Neural progenitor cell (in vitro differentiated cells): ENCODE measurements at regions not wholly inside any gene's neighbourhood (a gene's known extent, or its start where the extent isn't known, plus 50 kb on each side); places are given as distances from the start of the nearest gene placed in this dataset.

Source experiments
- DNase-seq: peaks from one replicate; pipeline ENCODE4 v3.0.0-alpha.2; 2016; ENCODE audit warnings: low spot score
- H2AFZ ChIP-seq: fragments of 200-600 bp; sonication (generic); replicated peaks from 2 replicates; pipeline ENCODE4 v1.6.1; 2016; ENCODE audit warnings: antibody characterized with exemption
- H3F3A ChIP-seq: fragments of 200-600 bp; sonication (generic); 2 replicates; pipeline ENCODE4 v1.6.1; 2016; ENCODE audit warnings: antibody characterized with exemption, low read depth
- H3K27ac ChIP-seq: fragments of 200-600 bp; sonication (generic); 2 replicates; pipeline ENCODE4 v1.5.1; 2016; ENCODE audit warnings: mild to moderate bottlenecking
- H3K27me3 ChIP-seq: fragments of 200-600 bp; sonication (generic); 2 replicates; pipeline ENCODE4 v1.6.1; 2016; ENCODE audit warnings: mild to moderate bottlenecking, moderate library complexity
- H3K36me3 ChIP-seq: fragments of 200-600 bp; sonication (generic); 2 replicates; pipeline ENCODE4 v1.5.1; 2016
- H3K4me1 ChIP-seq: fragments of 200-600 bp; sonication (generic); 2 replicates; pipeline ENCODE4 v1.6.1; 2016; ENCODE audit warnings: mixed run types
- H3K4me2 ChIP-seq: fragments of 200-600 bp; sonication (generic); 2 replicates; pipeline ENCODE4 v1.6.1; 2016
- H3K4me3 ChIP-seq: fragments of 200-600 bp; sonication (generic); 2 replicates; pipeline ENCODE4 v1.5.1; 2016
- H3K79me2 ChIP-seq: fragments of 200-600 bp; sonication (generic); 2 replicates; pipeline ENCODE4 v1.6.1; 2016; ENCODE audit warnings: low read depth
- H3K9ac ChIP-seq: fragments of 200-600 bp; sonication (generic); 2 replicates; pipeline ENCODE4 v1.6.1; 2016
- H3K9me3 ChIP-seq: fragments of 200-600 bp; sonication (generic); 2 replicates; pipeline ENCODE4 v1.5.1; 2016; ENCODE audit warnings: low read depth
- H4K20me1 ChIP-seq: fragments of 200-600 bp; sonication (generic); 2 replicates; pipeline ENCODE4 v1.6.1; 2016; ENCODE audit warnings: low read depth
- H3K27ac Mint-ChIP-seq: 3 replicates; pipeline ENCODE4 v1.8.0; 2021; ENCODE audit warnings: mixed read lengths
- H3K27me3 Mint-ChIP-seq: 2 replicates; pipeline ENCODE4 v1.8.0; 2022; ENCODE audit warnings: low read depth, mild to moderate bottlenecking, inconsistent platforms, moderate library complexity, mixed read lengths; ENCODE audit not compliant: insufficient read depth
- H3K36me3 Mint-ChIP-seq: 3 replicates; pipeline ENCODE4 v1.8.0; 2021; ENCODE audit warnings: mixed read lengths
- H3K4me1 Mint-ChIP-seq: 3 replicates; pipeline ENCODE4 v1.8.0; 2021; ENCODE audit warnings: mixed read lengths
- H3K4me3 Mint-ChIP-seq: 3 replicates; pipeline ENCODE4 v1.8.0; 2021; ENCODE audit warnings: mild to moderate bottlenecking, moderate library complexity, mixed read lengths
- H3K9me3 Mint-ChIP-seq: 3 replicates; pipeline ENCODE4 v1.8.0; 2020; ENCODE audit warnings: mixed read lengths
- CTCF ChIP-seq: fragments of 200-600 bp; sonication (generic); IDR thresholded peaks from 2 replicates; pipeline ENCODE4 v1.5.1; 2017; ENCODE audit warnings: antibody characterized with exemption, mild to moderate bottlenecking
- EZH2 ChIP-seq: fragments of 200-600 bp; sonication (generic); IDR thresholded peaks from 2 replicates; pipeline ENCODE4 v1.6.1; 2017; ENCODE audit warnings: antibody characterized with exemption, mild to moderate bottlenecking, moderate library complexity
- EZH2phosphoT487 ChIP-seq: fragments of 200-600 bp; sonication (generic); IDR thresholded peaks from 2 replicates; pipeline ENCODE4 v1.6.1; 2017; ENCODE audit warnings: antibody characterized with exemption

DNA sequence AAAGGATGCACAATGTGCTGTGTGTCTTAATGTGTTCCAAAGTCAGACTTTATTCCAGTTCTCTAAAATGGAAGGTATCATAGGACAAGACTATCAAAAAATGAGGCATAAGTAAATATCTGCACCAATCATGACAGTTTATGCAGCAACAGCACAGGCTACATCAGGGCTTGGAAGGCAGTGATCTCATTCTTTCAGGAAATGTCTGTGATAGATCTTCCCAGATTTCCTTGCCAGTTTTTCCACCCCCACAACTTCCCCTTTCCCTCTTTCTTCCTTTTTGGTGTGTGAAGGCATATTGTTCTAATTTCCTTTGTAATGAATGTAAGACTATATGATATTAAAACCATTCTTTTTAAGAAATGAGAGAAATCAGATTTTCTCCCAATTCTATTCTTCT, 326.7 kb downstream of the ATP23 start:
- Mint-ChIP-seq H3K27me3 (no peaks in the 10 kb centered on the region), H3K36me3 (no peaks in the 10 kb centered on the region), H3K4me3 (no peak overlapping the region), H3K4me1 (no peaks in the 10 kb centered on the region), H3K9me3 (no peaks in the 10 kb centered on the region), H3K27ac (no peak overlapping the region)
- Histone ChIP-seq H3K79me2 (no peaks in the 10 kb centered on the region), H2AFZ (no peak overlapping the region), H3K4me1 (no peaks in the 10 kb centered on the region), H3K9ac (no peak overlapping the region), H3K4me2 (no peak overlapping the region), H3K27ac (no peak overlapping the region), H3K27me3 (no peaks in the 10 kb centered on the region), H3F3A (no peaks in the 10 kb centered on the region), H3K36me3 (no peaks in the 10 kb centered on the region), H3K9me3 (no peaks in the 10 kb centered on the region), H3K4me3 (no peak overlapping the region), H4K20me1 (no peaks in the 10 kb centered on the region)
- no peak for DNase-seq
- TF ChIP-seq EZH2: no peak
- no peak for TF ChIP-seq EZH2phosphoT487
- TF ChIP-seq CTCF: no peak

DNA sequence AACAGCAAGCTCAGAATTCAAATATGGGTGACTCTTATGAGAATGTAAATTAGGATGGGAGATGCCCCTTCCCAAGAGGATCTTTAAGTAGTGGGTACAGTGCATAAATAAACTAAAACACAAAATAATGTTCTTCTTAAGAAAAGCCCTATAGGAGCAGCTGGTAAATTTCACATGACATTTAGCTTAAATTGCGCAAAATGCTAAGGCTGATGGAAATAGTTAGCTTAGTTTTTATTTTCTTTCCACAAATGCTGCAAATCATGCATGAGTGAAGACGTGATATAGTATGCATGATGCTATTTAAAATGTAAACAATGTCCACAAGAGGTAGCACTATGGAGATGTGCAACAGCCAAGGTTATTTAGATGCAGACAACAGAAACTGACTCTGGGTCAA, 328.1 kb downstream of the ATP23 start:
- Mint-ChIP-seq H3K9me3 (no peaks in the 10 kb centered on the region), H3K27ac (no peak overlapping the region), H3K27me3 (no peaks in the 10 kb centered on the region), H3K36me3 (no peaks in the 10 kb centered on the region), H3K4me1 (no peaks in the 10 kb centered on the region), H3K4me3 (no peak overlapping the region)
- H3K9ac ChIP-seq: no peak overlapping the region
- no peak overlapping the region for H3K4me3 ChIP-seq
- H3K4me2 ChIP-seq: no peak overlapping the region
- no peaks in the 10 kb centered on the region for H3K79me2 ChIP-seq
- H3F3A ChIP-seq: no peaks in the 10 kb centered on the region
- H3K36me3 ChIP-seq: no peaks in the 10 kb centered on the region
- no peaks in the 10 kb centered on the region for H3K27me3 ChIP-seq
- TF ChIP-seq CTCF: no peak
- no peak for TF ChIP-seq EZH2
- no peak for TF ChIP-seq EZH2phosphoT487
- no peak overlapping the region for H2AFZ ChIP-seq
- DNase-seq: no peak
- H3K27ac ChIP-seq: no peak overlapping the region
- H3K4me1 ChIP-seq: no peaks in the 10 kb centered on the region
- no peaks in the 10 kb centered on the region for H3K9me3 ChIP-seq
- H4K20me1 ChIP-seq: no peaks in the 10 kb centered on the region

DNA sequence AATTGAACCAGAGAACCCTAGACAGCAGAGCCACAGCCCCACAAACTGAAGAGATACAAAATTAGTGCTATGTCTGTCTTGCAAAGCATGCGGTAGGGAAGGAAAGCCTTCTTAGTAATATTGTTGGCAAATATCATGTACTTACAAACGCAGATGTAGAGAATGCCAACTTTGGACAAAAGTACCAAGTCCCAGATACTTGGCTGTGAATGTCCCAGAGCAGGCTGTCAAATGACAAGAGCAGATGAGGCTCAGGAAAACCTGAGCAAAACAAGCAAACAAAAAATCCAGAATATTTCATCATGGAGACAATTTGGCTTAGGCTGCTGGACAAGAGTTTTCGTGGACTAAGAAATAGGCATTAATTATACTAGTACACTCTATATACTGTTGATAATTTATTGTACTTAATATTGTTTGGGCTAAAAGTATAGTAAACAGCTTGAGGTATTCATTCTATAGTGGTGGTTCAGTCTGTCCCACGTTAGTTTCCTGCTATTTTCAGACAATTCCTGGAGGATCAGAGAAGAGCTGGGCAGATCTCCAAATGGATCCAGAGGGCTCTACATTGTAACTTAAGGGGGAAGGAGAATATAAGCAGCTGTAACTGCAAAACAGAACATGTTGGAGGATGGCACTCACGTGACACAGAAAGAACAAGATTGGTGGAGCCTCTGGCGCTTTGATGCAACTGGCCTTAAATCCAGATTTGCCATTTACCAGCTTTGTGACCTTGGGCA, 329.8 kb downstream of the ATP23 start:
- no peaks in the 10 kb centered on the region for H3K36me3 ChIP-seq
- no peak overlapping the region for H3K9ac ChIP-seq
- Mint-ChIP-seq H3K27ac (no peak overlapping the region), H3K4me3 (no peak overlapping the region), H3K36me3 (no peaks in the 10 kb centered on the region), H3K9me3 (no peaks in the 10 kb centered on the region), H3K27me3 (no peaks in the 10 kb centered on the region), H3K4me1 (no peaks in the 10 kb centered on the region)
- H3K27ac ChIP-seq: no peak overlapping the region
- no peaks in the 10 kb centered on the region for H3K4me1 ChIP-seq
- no peak overlapping the region for H3K4me2 ChIP-seq
- H3K27me3 ChIP-seq: no peaks in the 10 kb centered on the region
- no peak overlapping the region for H3K4me3 ChIP-seq
- H3F3A ChIP-seq: no peaks in the 10 kb centered on the region
- no peaks in the 10 kb centered on the region for H4K20me1 ChIP-seq
- H2AFZ ChIP-seq: no peak overlapping the region
- DNase-seq: no peak
- TF ChIP-seq EZH2 (no peak), CTCF (no peak), EZH2phosphoT487 (no peak)
- no peaks in the 10 kb centered on the region for H3K79me2 ChIP-seq
- peaks cover 4% of the 10 kb centered on the region for H3K9me3 ChIP-seq
